IMR-90 (cell line): ENCODE measurements at regions not wholly inside any gene's neighbourhood (a gene's known extent, or its start where the extent isn't known, plus 50 kb on each side); places are given as distances from the start of the nearest gene placed in this dataset.

Experiments used
- ATAC-seq: fragments of 200-7000 bp; cut with Tn5 transposase; 2 replicates; pipeline ENCODE4 v1.9.1; 2020; ENCODE audit warnings: low read depth, mild to moderate bottlenecking, moderate library complexity
- BruUV-seq: library from RNA; stranded (reverse); fragments of 400-500 nt; replicated peaks from 2 replicates; lab custom pipeline; 2021; lab: Mats Ljungman, UMichigan
- CTCF ChIA-PET: fragments of 300-600 bp; formaldehyde crosslinking; extraction: SDS; loops from one replicate; lab custom pipeline; 2021; ENCODE audit warnings: antibody characterized with exemption; lab: Yijun Ruan, JAX
- POLR2A ChIA-PET: fragments of 300-600 bp; sonication (Branson Sonifier 250); formaldehyde crosslinking; loops from one replicate; lab custom pipeline; 2022; ENCODE audit warnings: antibody characterized with exemption; ENCODE audit not compliant: unreplicated experiment; lab: Charles Lee
- DNase-seq: peaks from one replicate; pipeline ENCODE4 v3.0.0; 2013
- H2AFZ ChIP-seq: replicated peaks from 2 replicates; pipeline ENCODE3; 2013; ENCODE audit warnings: low read length, mild to moderate bottlenecking; ENCODE audit not compliant: poor library complexity
- H2AK5ac ChIP-seq: 2 replicates; pipeline ENCODE4 v1.6.1; 2013; ENCODE audit warnings: low read depth, low read length, inconsistent platforms
- H2AK9ac ChIP-seq: replicated peaks from 2 replicates; pipeline ENCODE3; 2013; ENCODE audit warnings: mild to moderate bottlenecking, low read depth, low read length, moderate library complexity; ENCODE audit not compliant: poor library complexity
- H2BK120ac ChIP-seq: 2 replicates; pipeline ENCODE4 v1.6.1; 2013; ENCODE audit warnings: low read depth, low read length, inconsistent platforms
- H2BK15ac ChIP-seq: 3 replicates; pipeline ENCODE4 v1.6.1; 2013; ENCODE audit warnings: low read depth, low read length, inconsistent platforms
- H2BK20ac ChIP-seq: 2 replicates; pipeline ENCODE4 v1.6.1; 2013; ENCODE audit warnings: low read depth, mild to moderate bottlenecking, inconsistent platforms, low read length, moderate library complexity
- H2BK5ac ChIP-seq: 2 replicates; pipeline ENCODE4 v1.6.1; 2013; ENCODE audit warnings: mild to moderate bottlenecking, low read depth, low read length, inconsistent platforms; ENCODE audit not compliant: poor library complexity, severe bottlenecking
- H3K14ac ChIP-seq: replicated peaks from 2 replicates; pipeline ENCODE4 v1.6.1; 2013; ENCODE audit warnings: low read depth, low read length, inconsistent platforms
- H3K18ac ChIP-seq: 2 replicates; pipeline ENCODE4 v1.6.1; 2013; ENCODE audit warnings: low read depth, low read length, control low read depth
- H3K23ac ChIP-seq: 2 replicates; pipeline ENCODE4 v1.6.1; 2013; ENCODE audit warnings: low read depth, low read length, inconsistent platforms
- H3K27ac ChIP-seq: 2 replicates; pipeline ENCODE4 v1.5.1; 2013; ENCODE audit warnings: mild to moderate bottlenecking, control low read depth, low read length; ENCODE audit not compliant: insufficient read depth
- H3K27me3 ChIP-seq: 2 replicates; pipeline ENCODE4 v1.6.1; 2013; ENCODE audit warnings: low read length; ENCODE audit not compliant: control insufficient read depth, insufficient read depth
- H3K36me3 ChIP-seq: 2 replicates; pipeline ENCODE4 v1.6.1; 2013; ENCODE audit warnings: low read length, mixed read lengths; ENCODE audit not compliant: control insufficient read depth, insufficient read depth
- H3K4ac ChIP-seq: 2 replicates; pipeline ENCODE4 v1.6.1; 2013; ENCODE audit warnings: low read depth, low read length, inconsistent platforms
- H3K4me1 ChIP-seq: 2 replicates; pipeline ENCODE4 v1.6.1; 2013; ENCODE audit warnings: low read length, mixed read lengths; ENCODE audit not compliant: control insufficient read depth, insufficient read depth
- H3K4me2 ChIP-seq: 2 replicates; pipeline ENCODE4 v1.6.1; 2013; ENCODE audit warnings: low read depth, mild to moderate bottlenecking, control low read depth, low read length, moderate library complexity
- H3K4me3 ChIP-seq: 2 replicates; pipeline ENCODE4 v1.5.1; 2013; ENCODE audit warnings: low read depth, mild to moderate bottlenecking, control low read depth, low read length, moderate library complexity; ENCODE audit not compliant: insufficient read depth
- H3K56ac ChIP-seq: 2 replicates; pipeline ENCODE4 v1.6.1; 2013; ENCODE audit warnings: low read length, inconsistent platforms; ENCODE audit not compliant: insufficient read depth; ENCODE audit errors: extremely low read depth
- H3K79me1 ChIP-seq, 2 experiments: 2 replicates each; pipeline ENCODE4 v1.6.1; 2013; ENCODE audit warnings: low read length in 2 of 2, inconsistent platforms in 1 of 2, low read depth in 1 of 2
- H3K9ac ChIP-seq: 2 replicates; pipeline ENCODE4 v1.6.1; 2013; ENCODE audit warnings: low read depth, low read length, control low read depth
- H3K9me1 ChIP-seq: 2 replicates; pipeline ENCODE4 v1.6.1; 2013; ENCODE audit warnings: low read length, inconsistent platforms; ENCODE audit not compliant: insufficient read depth
- H3K9me3 ChIP-seq: 2 replicates; pipeline ENCODE4 v1.6.1; 2013; ENCODE audit warnings: low read length; ENCODE audit not compliant: control insufficient read depth, insufficient read depth
- H4K20me1 ChIP-seq: 2 replicates; pipeline ENCODE4 v1.6.1; 2013; ENCODE audit warnings: low read length, inconsistent platforms; ENCODE audit not compliant: insufficient read depth
- H4K5ac ChIP-seq: 2 replicates; pipeline ENCODE4 v1.6.1; 2013; ENCODE audit warnings: mild to moderate bottlenecking, low read depth, low read length, control low read depth
- H4K8ac ChIP-seq, 2 experiments: 2 replicates each; pipeline ENCODE4 v1.6.1; 2013; ENCODE audit warnings: low read depth in 2 of 2, low read length in 2 of 2, control low read depth in 1 of 2, inconsistent platforms in 1 of 2
- H4K91ac ChIP-seq: 2 replicates; pipeline ENCODE4 v1.6.1; 2013; ENCODE audit warnings: low read depth, low read length, inconsistent platforms; ENCODE audit not compliant: insufficient read depth
- CHD1 ChIP-seq: IDR thresholded peaks from 2 replicates; pipeline ENCODE4 v1.6.1; 2012; ENCODE audit warnings: low read depth, low read length, improper control_type of control experiment
- MAFK ChIP-seq: IDR thresholded peaks from 2 replicates; pipeline ENCODE4 v1.6.1; 2012; ENCODE audit warnings: low read depth, low read length, improper control_type of control experiment
- dilution Hi-C: fragments of 300-500 bp; cut with HindIII; formaldehyde crosslinking; loops from one replicate; pipeline ENCODE4 v1.14.3; 2018; ENCODE audit warnings: low sequenced_read_pairs; ENCODE audit not compliant: unreplicated experiment
- in situ Hi-C: fragments of 300-500 bp; cut with MboI; formaldehyde crosslinking; loops from 3 replicates; pipeline ENCODE4 v1.14.3; 2019; ENCODE audit warnings: low sequenced_read_pairs, inconsistent platforms, mixed read lengths
- intact Hi-C: fragments of 100-400 bp; cut with micrococcal nuclease; formaldehyde crosslinking; loops from 2 replicates; pipeline ENCODE4 v1.10.0; 2022

GRCh38 chr1:195130598-195130997 lies 1477.6 kb downstream of the KCNT2 start:
- H4K20me1 ChIP-seq: no peaks in the 10 kb centered on the region
- H3K56ac ChIP-seq: no peak overlapping the region
- H3K9me1 ChIP-seq: no peaks in the 10 kb centered on the region
- no peak overlapping the region for H3K4me3 ChIP-seq
- no peak overlapping the region for H3K9ac ChIP-seq
- no peak overlapping the region for H2AK9ac ChIP-seq
- no peak overlapping the region for H3K14ac ChIP-seq
- no peak overlapping the region for H2AFZ ChIP-seq
- dilution Hi-C loops: no loop called here
- no peak overlapping the region for H2BK20ac ChIP-seq
- intact Hi-C loops: no loop called here
- no peak overlapping the region for H2BK15ac ChIP-seq
- H3K4me1 ChIP-seq: no peaks in the 10 kb centered on the region
- H3K27me3 ChIP-seq: no peaks in the 10 kb centered on the region
- H3K79me1 ChIP-seq: no peaks in the 10 kb centered on the region
- H2BK5ac ChIP-seq: no peak overlapping the region
- no peak overlapping the region for H3K4me2 ChIP-seq
- no peak overlapping the region for H3K23ac ChIP-seq
- H3K27ac ChIP-seq: no peak overlapping the region
- H3K9me3 ChIP-seq: no peaks in the 10 kb centered on the region; the same call in 1 of the 2 replicates
- no peak overlapping the region for H2AK5ac ChIP-seq
- ATAC-seq (no peak), DNase-seq (no peak)
- H4K91ac ChIP-seq: no peak overlapping the region
- ChIA-PET POLR2A (no interaction called here), CTCF (no interaction called here)
- no peak overlapping the region for H2BK120ac ChIP-seq
- BruUV-seq: no TSS peak
- no peak overlapping the region for H3K18ac ChIP-seq
- H4K8ac ChIP-seq: no peak overlapping the region
- H3K36me3 ChIP-seq: no peaks in the 10 kb centered on the region
- TF ChIP-seq CHD1: no peak
- TF ChIP-seq MAFK: peak; percentile 47; the same call in 1 of the 2 replicates
- in situ Hi-C loops: no loop called here
- H3K4ac ChIP-seq: no peak overlapping the region
- H4K5ac ChIP-seq: no peak overlapping the region
